ENCODE measurements at regions not wholly inside any gene's neighbourhood (a gene's known extent, or its start where the extent isn't known, plus 50 kb on each side); places are given as distances from the start of the nearest gene placed in this dataset.
"Not testable (repeated sequence)": the region's sequence is repeated elsewhere in the genome, so short reads cannot be mapped to it uniquely, and the experiment has no call there.

GRCh38 chr4:81314196-81314896 lies 99.3 kb upstream of the PRKG2 start:
- DNase-seq, result no peak

GRCh38 chr4:81307991-81308390 lies 93.0 kb upstream of the PRKG2 start:
- DNase-seq, result no peak

- DNase-seq, result no peak
Observed at GRCh38 chr4:81304871-81305270, 89.8 kb upstream of the PRKG2 start.

GRCh38 chr4:81300352-81300751 lies 85.3 kb upstream of the PRKG2 start:
- DNase-seq, result not testable (repeated sequence)

GRCh38 chr4:81290813-81291212 lies 75.8 kb upstream of the PRKG2 start:
- no peak for DNase-seq

- DNase-seq, result no peak
Observed at GRCh38 chr4:81287101-81287500, 72.1 kb upstream of the PRKG2 start.

- DNase-seq, result no peak
Observed at GRCh38 chr4:81282131-81282530, 67.1 kb upstream of the PRKG2 start.

- no peak for DNase-seq
Observed at GRCh38 chr4:81274460-81274859, 59.4 kb upstream of the PRKG2 start.

- no peak for DNase-seq
Observed at GRCh38 chr4:81272671-81273070, 57.6 kb upstream of the PRKG2 start.
